CD14-positive monocyte (primary cell): ENCODE measurements at regions not wholly inside any gene's neighbourhood (a gene's known extent, or its start where the extent isn't known, plus 50 kb on each side); places are given as distances from the start of the nearest gene placed in this dataset.

ENCODE experiments used
- DNase-seq, 3 donors: peaks; one replicate each; pipeline ENCODE4 v3.0.0-alpha.2; 2011 to 2022
- H2AFZ ChIP-seq: 2 replicates; pipeline ENCODE4 v1.6.0; 2012; ENCODE audit warnings: mild to moderate bottlenecking, low read depth, low read length, inconsistent platforms; ENCODE audit not compliant: insufficient read depth, poor library complexity, severe bottlenecking
- H3K27ac ChIP-seq, 2 donors: 1 replicate in 1 of 2; 2 replicates in 1 of 2; pipeline ENCODE4 v1.5.1; 2012 to 2013; ENCODE audit warnings: low read length in 2 of 2, control low read depth in 1 of 2, inconsistent platforms in 1 of 2, low read depth in 1 of 2, mild to moderate bottlenecking in 1 of 2
- H3K27me3 ChIP-seq, 2 donors: one replicate each; pipeline versions ENCODE4 v1.6.0 to v1.6.1; 2011 to 2013; ENCODE audit warnings: low read length in 2 of 2; ENCODE audit not compliant: control insufficient read depth in 2 of 2, insufficient read depth in 2 of 2
- H3K36me3 ChIP-seq, 2 donors: replicated peaks in 1 of 2; 1 replicate in 1 of 2; 2 replicates in 1 of 2; pipeline versions ENCODE4 v1.5.1 to v1.6.1; 2012 to 2013; ENCODE audit warnings: low read length in 2 of 2, control low read depth in 1 of 2, inconsistent platforms in 1 of 2, mild to moderate bottlenecking in 1 of 2; ENCODE audit not compliant: insufficient read depth in 2 of 2, control insufficient read depth in 1 of 2
- H3K4me1 ChIP-seq, 2 donors: 1 replicate in 1 of 2; 2 replicates in 1 of 2; pipeline versions ENCODE4 v1.5.1 to v1.6.1; 2012 to 2013; ENCODE audit warnings: low read length in 2 of 2, control low read depth in 1 of 2, inconsistent platforms in 1 of 2, mild to moderate bottlenecking in 1 of 2, moderate library complexity in 1 of 2; ENCODE audit not compliant: insufficient read depth in 2 of 2, control insufficient read depth in 1 of 2
- H3K4me2 ChIP-seq: replicated peaks from 2 replicates; pipeline ENCODE3; 2012; ENCODE audit warnings: low read length, moderate library complexity, mild to moderate bottlenecking; ENCODE audit not compliant: poor library complexity, severe bottlenecking; ENCODE audit errors: extremely low read depth
- H3K4me3 ChIP-seq, 3 experiments: fragments of 200-600 bp in 1 of 3; sonication (generic) in 1 of 3; replicated peaks in 1 of 3; 1 replicate in 2 of 3; 2 replicates in 1 of 3; pipeline ENCODE4 v1.5.1; 2011 to 2013; ENCODE audit warnings: low read length in 3 of 3, mild to moderate bottlenecking in 3 of 3, control low read depth in 2 of 3, low read depth in 2 of 3, inconsistent platforms in 1 of 3, moderate library complexity in 1 of 3
- H3K79me2 ChIP-seq: 2 replicates; pipeline ENCODE4 v1.6.0; 2012; ENCODE audit warnings: mild to moderate bottlenecking, control low read depth, inconsistent platforms, low read length, moderate library complexity; ENCODE audit not compliant: insufficient read depth
- H3K9ac ChIP-seq: 2 replicates; pipeline ENCODE4 v1.6.0; 2017; ENCODE audit warnings: low read length, mild to moderate bottlenecking; ENCODE audit not compliant: insufficient read depth, poor library complexity, severe bottlenecking
- H3K9me3 ChIP-seq, 2 donors: replicated peaks in 1 of 2; 1 replicate in 1 of 2; 2 replicates in 1 of 2; pipeline versions ENCODE4 v1.5.1 to v1.6.1; 2012 to 2013; ENCODE audit warnings: low read length in 2 of 2, control low read depth in 1 of 2; ENCODE audit not compliant: control insufficient read depth in 1 of 2, insufficient read depth in 1 of 2
- H4K20me1 ChIP-seq: 2 replicates; pipeline ENCODE4 v1.6.0; 2012; ENCODE audit warnings: mild to moderate bottlenecking, low read length, control low read depth, moderate library complexity; ENCODE audit not compliant: insufficient read depth
- H3K27ac Mint-ChIP-seq, 7 donors: one replicate each; pipeline ENCODE4 v1.8.0; 2020; ENCODE audit warnings: mild to moderate bottlenecking in 7 of 7, mixed read lengths in 7 of 7, moderate library complexity in 6 of 7, inconsistent platforms in 2 of 7
- H3K27me3 Mint-ChIP-seq, 3 donors: one replicate each; pipeline ENCODE4 v1.8.0; 2021 to 2022; ENCODE audit warnings: low read depth in 3 of 3, mild to moderate bottlenecking in 3 of 3, mixed read lengths in 3 of 3, moderate library complexity in 3 of 3, inconsistent platforms in 1 of 3
- H3K36me3 Mint-ChIP-seq, 2 donors: one replicate each; pipeline ENCODE4 v1.8.0; 2020; ENCODE audit warnings: mixed read lengths in 2 of 2, inconsistent platforms in 1 of 2, mild to moderate bottlenecking in 1 of 2
- H3K4me1 Mint-ChIP-seq: one replicate; pipeline ENCODE4 v1.8.0; 2020; ENCODE audit warnings: mild to moderate bottlenecking, mixed read lengths
- H3K4me3 Mint-ChIP-seq, 2 donors: one replicate each; pipeline ENCODE4 v1.8.0; 2020; ENCODE audit warnings: mild to moderate bottlenecking in 2 of 2, mixed read lengths in 2 of 2, moderate library complexity in 1 of 2
- H3K9me3 Mint-ChIP-seq, 7 donors: one replicate each; pipeline ENCODE4 v1.8.0; 2020 to 2022; ENCODE audit warnings: mixed read lengths in 7 of 7, mild to moderate bottlenecking in 6 of 7, moderate library complexity in 6 of 7, inconsistent platforms in 2 of 7
- CTCF ChIP-seq: fragments of 200-600 bp; IDR thresholded peaks from one replicate; pipeline ENCODE4 v1.8.0; 2022; ENCODE audit warnings: antibody characterized with exemption, mild to moderate bottlenecking
- WGBS: methylation state at CpG from one replicate; pipeline ENCODE4 v1.1.5; 2013; ENCODE audit warnings: missing lambda C conversion rate; ENCODE audit not compliant: insufficient coverage; 5-methylcytosine and 5-hydroxymethylcytosine counted together
- intact Hi-C, 2 donors: fragments of 100-400 bp; cut with micrococcal nuclease; formaldehyde crosslinking; loops; one replicate each; pipeline versions ENCODE4 v1.15.0 to v1.15.1; 2023

GRCh38 chr2:220509966-220510365, 882.5 kb downstream of the SLC4A3 start:
- H3K9me3 ChIP-seq, result peaks cover 0 to 2% of the 10 kb centered on the region in 2 donors
- no peaks in the 10 kb centered on the region for H3K4me1 ChIP-seq
- TF ChIP-seq CTCF, result no peak
- no peak overlapping the region for H3K4me3 Mint-ChIP-seq
- no CpG with 5 or more reads among the region's 6 CpGs for WGBS
- peaks cover 0 to 2% (median 2%) of the 10 kb centered on the region in 3 donors for H3K27me3 Mint-ChIP-seq
- H3K9me3 Mint-ChIP-seq, result peaks cover 0 to 9% (median 2%) of the 10 kb centered on the region in 7 donors
- no peak overlapping the region for H3K4me3 ChIP-seq
- no peak for DNase-seq
- H3K4me2 ChIP-seq, result no peak overlapping the region
- no peaks in the 10 kb centered on the region for H3K36me3 Mint-ChIP-seq
- intact Hi-C loops, result no loop called here
- no peaks in the 10 kb centered on the region for H3K36me3 ChIP-seq
- H3K27ac Mint-ChIP-seq, result no peak overlapping the region
- H2AFZ ChIP-seq, result no peak overlapping the region
- no peaks in the 10 kb centered on the region for H4K20me1 ChIP-seq
- no peaks in the 10 kb centered on the region for H3K4me1 Mint-ChIP-seq
- H3K9ac ChIP-seq, result no peak overlapping the region
- H3K27ac ChIP-seq, result no peak overlapping the region
- H3K79me2 ChIP-seq, result no peaks in the 10 kb centered on the region
- no peaks in the 10 kb centered on the region for H3K27me3 ChIP-seq

GRCh38 chr2:220510668-220511067, 883.2 kb downstream of the SLC4A3 start:
- Mint-ChIP-seq H3K27ac (no peak overlapping the region), H3K4me3 (no peak overlapping the region), H3K9me3 (peaks cover 0 to 9% (median 2%) of the 10 kb centered on the region in 7 donors), H3K4me1 (no peaks in the 10 kb centered on the region), H3K27me3 (peaks cover 0 to 4% (median 2%) of the 10 kb centered on the region in 3 donors), H3K36me3 (no peaks in the 10 kb centered on the region)
- Histone ChIP-seq H3K36me3 (no peaks in the 10 kb centered on the region), H4K20me1 (no peaks in the 10 kb centered on the region), H3K27me3 (no peaks in the 10 kb centered on the region), H3K27ac (no peak overlapping the region), H3K9me3 (peaks cover 0 to 2% of the 10 kb centered on the region in 2 donors), H3K79me2 (no peaks in the 10 kb centered on the region), H3K9ac (no peak overlapping the region), H3K4me1 (no peaks in the 10 kb centered on the region), H2AFZ (no peak overlapping the region), H3K4me3 (no peak overlapping the region), H3K4me2 (no peak overlapping the region)
- WGBS, result no CpG with 5 or more reads among the region's 3 CpGs
- no peak for TF ChIP-seq CTCF
- DNase-seq, result no peak
- intact Hi-C loops, result no loop called here
